A549 (cell line): ENCODE measurements at regions not wholly inside any gene's neighbourhood (a gene's known extent, or its start where the extent isn't known, plus 50 kb on each side); places are given as distances from the start of the nearest gene placed in this dataset.

ENCODE experiments used
- CEBPB ChIP-seq, 2 experiments: fragments of >200 bp in 1 of 2; sonication (Bioruptor Twin) in 1 of 2; formaldehyde crosslinking in 1 of 2; IDR thresholded peaks; 2 replicates each; pipeline ENCODE4 v1.6.1; 2012 to 2016
- CTCF ChIP-seq: fragments of >200 bp; sonication (Bioruptor Twin); formaldehyde crosslinking; IDR thresholded peaks from 3 replicates; pipeline ENCODE4 v1.5.1; 2016
- HOXA7 ChIP-seq: fragments of 250-450 bp; sonication (Bioruptor Pico); IDR thresholded peaks from 2 replicates; pipeline ENCODE4 v1.5.0; 2020; ENCODE audit warnings: mild to moderate bottlenecking, moderate library complexity
- KDM1A ChIP-seq: fragments of 200-600 bp; sonication (generic); IDR thresholded peaks from 2 replicates; pipeline ENCODE4 v1.6.1; 2016; ENCODE audit warnings: low read depth, mild to moderate bottlenecking
- MAZ ChIP-seq: fragments of 150-350 bp; IDR thresholded peaks from 2 replicates; pipeline ENCODE4 v1.6.1; 2014; ENCODE audit warnings: antibody characterized with exemption, low read depth, low read length, borderline replicate concordance
- PBX3 ChIP-seq: IDR thresholded peaks from 2 replicates; pipeline ENCODE4 v1.6.1; 2012
- SMC3 ChIP-seq: fragments of >200 bp; sonication (Bioruptor Twin); formaldehyde crosslinking; IDR thresholded peaks from 3 replicates; pipeline ENCODE4 v1.6.1; 2018; ENCODE audit warnings: inconsistent platforms

- no peak for TF ChIP-seq CEBPB (IDR thresholded peaks at IDR 0.05)
- no peak for TF ChIP-seq SMC3
- no peak for TF ChIP-seq MAZ
- no peak for TF ChIP-seq CTCF
- TF ChIP-seq KDM1A, result no peak
- TF ChIP-seq PBX3, result no peak
- no peak for TF ChIP-seq HOXA7 (CRISPR knock-in tag)
Observed at GRCh38 chr4:176558661-176559060, 234.1 kb downstream of the VEGFC start.
